ENCODE measurements at regions not wholly inside any gene's neighbourhood (a gene's known extent, or its start where the extent isn't known, plus 50 kb on each side); places are given as distances from the start of the nearest gene placed in this dataset.

GRCh38 chr17:56076980-56077379 is 76.3 kb upstream of the ANKFN1 start:
- Histone ChIP-seq H4K8ac (ENCODE audit: low read depth, low read length) (no peak overlapping the region), H3K27ac (replicated peaks; ENCODE audit: low read length) (no peak overlapping the region), H2BK5ac (ENCODE audit: low read length) (no peak overlapping the region), H3K4me2 (ENCODE audit: insufficient read depth, low read length, poor library complexity, severe bottlenecking) (no peak overlapping the region), H2AFZ (ENCODE audit: low read length) (no peak overlapping the region), H3K4me1 (ENCODE audit: control insufficient read depth in 2 of 2, insufficient read depth in 1 of 2, low read depth in 1 of 2, low read length in 2 of 2) (no peaks in the 10 kb centered on the region), H2AK5ac (ENCODE audit: low read depth, low read length) (no peak overlapping the region), H4K91ac (ENCODE audit: low read depth, low read length, poor library complexity) (no peak overlapping the region), H2BK120ac (ENCODE audit: low read depth, low read length) (no peak overlapping the region), H3K14ac (ENCODE audit: low read length) (no peak overlapping the region), H3K9ac (ENCODE audit: low read depth, low read length, poor library complexity) (no peak overlapping the region), H3K4me3 (ENCODE audit: low read length in 2 of 2) (no peak overlapping the region), H3K36me3 (replicated peaks in 1 of 2; ENCODE audit: control insufficient read depth in 2 of 2, insufficient read depth in 2 of 2, low read length in 2 of 2) (no peaks in the 10 kb centered on the region), H3K27me3 (ENCODE audit: control insufficient read depth in 3 of 3, insufficient read depth in 3 of 3, low read depth in 1 of 3, low read length in 3 of 3) (no peaks in the 10 kb centered on the region), H3K9me3 (replicated peaks in 1 of 2; ENCODE audit: control insufficient read depth in 2 of 2, insufficient read depth in 1 of 2, low read depth in 1 of 2, low read length in 2 of 2) (no peaks in the 10 kb centered on the region), H3K18ac (ENCODE audit: low read length) (no peak overlapping the region), H3K79me1 (ENCODE audit: low read depth, low read length) (peaks cover 1% of the 10 kb centered on the region), H3K4ac (ENCODE audit: low read length) (no peak overlapping the region), H3K23ac (ENCODE audit: low read depth, low read length, poor library complexity) (no peak overlapping the region), H2BK15ac (ENCODE audit: low read length) (no peak overlapping the region), H2BK12ac (ENCODE audit: low read length) (no peak overlapping the region)
- no peak for DNase-seq (ENCODE audit: low spot score)

- WGBS, 2 donors (ENCODE audit: extremely low coverage in 2 of 2, insufficient read length in 2 of 2, insufficient replicate concordance in 1 of 2): no CpG with 5 or more reads among the region's 2 CpGs
- H3K79me1 ChIP-seq (ENCODE audit: low read depth, low read length): peaks cover 1% of the 10 kb centered on the region
- H3K36me3 ChIP-seq (replicated peaks in 1 of 2; ENCODE audit: control insufficient read depth in 2 of 2, insufficient read depth in 2 of 2, low read length in 2 of 2): no peaks in the 10 kb centered on the region
- no peak overlapping the region for H3K27ac ChIP-seq (replicated peaks; ENCODE audit: low read length)
- no peak overlapping the region for H2AK5ac ChIP-seq (ENCODE audit: low read depth, low read length)
- no peak overlapping the region for H2BK12ac ChIP-seq (ENCODE audit: low read length)
- no peak overlapping the region for H2BK5ac ChIP-seq (ENCODE audit: low read length)
- no peak overlapping the region for H4K91ac ChIP-seq (ENCODE audit: low read depth, low read length, poor library complexity)
- no peak overlapping the region for H3K4me3 ChIP-seq (ENCODE audit: low read length in 2 of 2)
- no peak for DNase-seq (ENCODE audit: low spot score)
- H3K4me2 ChIP-seq (ENCODE audit: insufficient read depth, low read length, poor library complexity, severe bottlenecking): no peak overlapping the region
- no peak overlapping the region for H2BK120ac ChIP-seq (ENCODE audit: low read depth, low read length)
- H3K18ac ChIP-seq (ENCODE audit: low read length): no peak overlapping the region
- no peak overlapping the region for H4K8ac ChIP-seq (ENCODE audit: low read depth, low read length)
- H2BK15ac ChIP-seq (ENCODE audit: low read length): no peak overlapping the region
- no peak overlapping the region for H3K4ac ChIP-seq (ENCODE audit: low read length)
- H3K23ac ChIP-seq (ENCODE audit: low read depth, low read length, poor library complexity): no peak overlapping the region
- no peaks in the 10 kb centered on the region for H3K4me1 ChIP-seq (ENCODE audit: control insufficient read depth in 2 of 2, insufficient read depth in 1 of 2, low read depth in 1 of 2, low read length in 2 of 2)
- no peak overlapping the region for H3K9ac ChIP-seq (ENCODE audit: low read depth, low read length, poor library complexity)
- no peaks in the 10 kb centered on the region for H3K27me3 ChIP-seq (ENCODE audit: control insufficient read depth in 3 of 3, insufficient read depth in 3 of 3, low read depth in 1 of 3, low read length in 3 of 3)
- H3K9me3 ChIP-seq (replicated peaks in 1 of 2; ENCODE audit: control insufficient read depth in 2 of 2, insufficient read depth in 1 of 2, low read depth in 1 of 2, low read length in 2 of 2): no peaks in the 10 kb centered on the region
- no peak overlapping the region for H2AFZ ChIP-seq (ENCODE audit: low read length)
- no peak overlapping the region for H3K14ac ChIP-seq (ENCODE audit: low read length)
Observed at GRCh38 chr17:56083475-56083874, 69.8 kb upstream of the ANKFN1 start.

- no peaks in the 10 kb centered on the region for H3K9me3 ChIP-seq (replicated peaks in 1 of 2; ENCODE audit: control insufficient read depth in 2 of 2, insufficient read depth in 1 of 2, low read depth in 1 of 2, low read length in 2 of 2)
- no CpG with 5 or more reads among the region's 3 CpGs for WGBS, 2 donors (ENCODE audit: extremely low coverage in 2 of 2, insufficient read length in 2 of 2, insufficient replicate concordance in 1 of 2)
- H2BK120ac ChIP-seq (ENCODE audit: low read depth, low read length): no peak overlapping the region
- H2BK12ac ChIP-seq (ENCODE audit: low read length): no peak overlapping the region
- no peak overlapping the region for H4K91ac ChIP-seq (ENCODE audit: low read depth, low read length, poor library complexity)
- H3K4ac ChIP-seq (ENCODE audit: low read length): no peak overlapping the region
- no peak overlapping the region for H3K23ac ChIP-seq (ENCODE audit: low read depth, low read length, poor library complexity)
- no peak overlapping the region for H4K8ac ChIP-seq (ENCODE audit: low read depth, low read length)
- no peak overlapping the region for H3K4me3 ChIP-seq (ENCODE audit: low read length in 2 of 2)
- no peak overlapping the region for H3K27ac ChIP-seq (replicated peaks; ENCODE audit: low read length)
- H3K9ac ChIP-seq (ENCODE audit: low read depth, low read length, poor library complexity): no peak overlapping the region
- H2BK5ac ChIP-seq (ENCODE audit: low read length): no peak overlapping the region
- no peaks in the 10 kb centered on the region for H3K27me3 ChIP-seq (ENCODE audit: control insufficient read depth in 3 of 3, insufficient read depth in 3 of 3, low read depth in 1 of 3, low read length in 3 of 3)
- no peak overlapping the region for H3K18ac ChIP-seq (ENCODE audit: low read length)
- no peak overlapping the region for H2BK15ac ChIP-seq (ENCODE audit: low read length)
- no peaks in the 10 kb centered on the region for H3K4me1 ChIP-seq (ENCODE audit: control insufficient read depth in 2 of 2, insufficient read depth in 1 of 2, low read depth in 1 of 2, low read length in 2 of 2)
- no peak overlapping the region for H2AFZ ChIP-seq (ENCODE audit: low read length)
- H3K14ac ChIP-seq (ENCODE audit: low read length): no peak overlapping the region
- peaks cover 1% of the 10 kb centered on the region for H3K79me1 ChIP-seq (ENCODE audit: low read depth, low read length)
- no peaks in the 10 kb centered on the region for H3K36me3 ChIP-seq (replicated peaks in 1 of 2; ENCODE audit: control insufficient read depth in 2 of 2, insufficient read depth in 2 of 2, low read length in 2 of 2)
- H2AK5ac ChIP-seq (ENCODE audit: low read depth, low read length): no peak overlapping the region
- no peak for DNase-seq (ENCODE audit: low spot score)
- H3K4me2 ChIP-seq (ENCODE audit: insufficient read depth, low read length, poor library complexity, severe bottlenecking): no peak overlapping the region
Observed at GRCh38 chr17:56085576-56086267, 67.6 kb upstream of the ANKFN1 start.

GRCh38 chr17:56087199-56087598 is 66.1 kb upstream of the ANKFN1 start:
- no peak overlapping the region for H3K27ac ChIP-seq (replicated peaks; ENCODE audit: low read length)
- H4K8ac ChIP-seq (ENCODE audit: low read depth, low read length): no peak overlapping the region
- H2BK12ac ChIP-seq (ENCODE audit: low read length): no peak overlapping the region
- WGBS, 2 donors (ENCODE audit: extremely low coverage in 2 of 2, insufficient read length in 2 of 2, insufficient replicate concordance in 1 of 2): no CpG with 5 or more reads among the region's 3 CpGs
- no peak overlapping the region for H3K18ac ChIP-seq (ENCODE audit: low read length)
- no peak overlapping the region for H4K91ac ChIP-seq (ENCODE audit: low read depth, low read length, poor library complexity)
- H2AFZ ChIP-seq (ENCODE audit: low read length): no peak overlapping the region
- H3K79me1 ChIP-seq (ENCODE audit: low read depth, low read length): no peaks in the 10 kb centered on the region
- H2AK5ac ChIP-seq (ENCODE audit: low read depth, low read length): no peak overlapping the region
- no peak overlapping the region for H3K23ac ChIP-seq (ENCODE audit: low read depth, low read length, poor library complexity)
- H2BK15ac ChIP-seq (ENCODE audit: low read length): no peak overlapping the region
- no peak overlapping the region for H3K4ac ChIP-seq (ENCODE audit: low read length)
- no peak for DNase-seq (ENCODE audit: low spot score)
- no peaks in the 10 kb centered on the region for H3K36me3 ChIP-seq (replicated peaks in 1 of 2; ENCODE audit: control insufficient read depth in 2 of 2, insufficient read depth in 2 of 2, low read length in 2 of 2)
- H3K27me3 ChIP-seq (ENCODE audit: control insufficient read depth in 3 of 3, insufficient read depth in 3 of 3, low read depth in 1 of 3, low read length in 3 of 3): no peaks in the 10 kb centered on the region
- H3K4me1 ChIP-seq (ENCODE audit: control insufficient read depth in 2 of 2, insufficient read depth in 1 of 2, low read depth in 1 of 2, low read length in 2 of 2): no peaks in the 10 kb centered on the region
- H2BK5ac ChIP-seq (ENCODE audit: low read length): no peak overlapping the region
- H3K9me3 ChIP-seq (replicated peaks in 1 of 2; ENCODE audit: control insufficient read depth in 2 of 2, insufficient read depth in 1 of 2, low read depth in 1 of 2, low read length in 2 of 2): no peaks in the 10 kb centered on the region
- H3K14ac ChIP-seq (ENCODE audit: low read length): no peak overlapping the region
- no peak overlapping the region for H2BK120ac ChIP-seq (ENCODE audit: low read depth, low read length)
- H3K4me3 ChIP-seq (ENCODE audit: low read length in 2 of 2): no peak overlapping the region
- no peak overlapping the region for H3K4me2 ChIP-seq (ENCODE audit: insufficient read depth, low read length, poor library complexity, severe bottlenecking)
- H3K9ac ChIP-seq (ENCODE audit: low read depth, low read length, poor library complexity): no peak overlapping the region

Data from neuronal stem cell (in vitro differentiated cells).